ENCODE measurements at regions not wholly inside any gene's neighbourhood (a gene's known extent, or its start where the extent isn't known, plus 50 kb on each side); places are given as distances from the start of the nearest gene placed in this dataset.

DNA sequence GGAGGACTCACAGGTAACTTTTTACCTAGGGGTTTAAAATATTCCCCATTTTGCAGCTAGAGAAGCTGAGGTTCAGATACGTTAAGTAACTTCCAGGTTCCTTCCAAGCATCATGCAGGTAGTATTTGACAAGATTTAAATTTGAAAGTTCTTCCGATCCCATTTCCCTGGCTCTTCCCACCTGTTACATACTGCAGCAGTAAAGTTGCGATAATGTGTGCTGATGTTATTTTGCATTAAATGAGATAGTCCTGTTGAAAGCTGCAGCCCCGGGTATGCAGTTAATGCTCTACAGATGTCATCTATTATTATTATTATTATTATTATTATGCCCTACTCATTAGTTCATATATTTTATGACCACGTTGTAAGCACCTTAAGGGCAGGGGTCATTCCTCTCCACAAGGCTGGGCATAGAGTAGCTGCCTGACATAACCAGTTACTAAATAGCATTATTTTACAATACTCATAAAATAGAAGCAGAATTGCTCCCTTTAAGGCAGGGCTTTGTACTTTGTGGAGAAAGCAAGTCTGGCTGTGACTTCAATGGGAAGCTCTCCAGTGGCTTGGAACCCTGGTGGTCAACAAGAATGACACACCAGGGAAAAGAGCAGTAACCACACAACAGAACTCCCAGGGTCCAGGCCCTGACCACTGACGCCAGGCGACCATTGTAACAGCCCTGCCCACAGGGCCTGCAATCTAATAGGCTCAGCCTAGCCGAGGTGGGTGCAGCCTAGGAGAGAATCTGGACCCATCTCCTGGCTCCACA is 90.8 kb upstream of the CALM2 start:
- H3K27me3 ChIP-seq (ENCODE audit: control insufficient read depth, insufficient read depth, low read length) = no peaks in the 10 kb centered on the region
- POLR2A ChIA-PET = no interaction called here
- no peak overlapping the region for H3K27ac ChIP-seq (ENCODE audit: low read length)
- DNase-seq (ENCODE audit: low read depth, low spot score) (no peak), ATAC-seq (no peak)
- CTCF ChIA-PET = no interaction called here
- no peaks in the 10 kb centered on the region for H3K36me3 ChIP-seq (ENCODE audit: control insufficient read depth, insufficient read depth, low read length)
- H3K9me3 ChIP-seq (ENCODE audit: control insufficient read depth, insufficient read depth, low read depth, low read length) = no peaks in the 10 kb centered on the region
- intact Hi-C loops (cut with micrococcal nuclease; ENCODE audit: unreplicated experiment) = no loop called here
- in situ Hi-C loops (cut with HindIII; ENCODE audit: low pct_unique_long_range_greater_than_20kb, low sequenced_read_pairs) = no loop called here
- H3K4me1 ChIP-seq (ENCODE audit: control insufficient read depth, insufficient read depth, low read length) = peaks cover 26% of the 10 kb centered on the region
- TF ChIP-seq POLR2AphosphoS5 (IDR thresholded peaks at IDR 0.05; ENCODE audit: low read depth, low read length) = no peak
- TF ChIP-seq, protein P1, sequence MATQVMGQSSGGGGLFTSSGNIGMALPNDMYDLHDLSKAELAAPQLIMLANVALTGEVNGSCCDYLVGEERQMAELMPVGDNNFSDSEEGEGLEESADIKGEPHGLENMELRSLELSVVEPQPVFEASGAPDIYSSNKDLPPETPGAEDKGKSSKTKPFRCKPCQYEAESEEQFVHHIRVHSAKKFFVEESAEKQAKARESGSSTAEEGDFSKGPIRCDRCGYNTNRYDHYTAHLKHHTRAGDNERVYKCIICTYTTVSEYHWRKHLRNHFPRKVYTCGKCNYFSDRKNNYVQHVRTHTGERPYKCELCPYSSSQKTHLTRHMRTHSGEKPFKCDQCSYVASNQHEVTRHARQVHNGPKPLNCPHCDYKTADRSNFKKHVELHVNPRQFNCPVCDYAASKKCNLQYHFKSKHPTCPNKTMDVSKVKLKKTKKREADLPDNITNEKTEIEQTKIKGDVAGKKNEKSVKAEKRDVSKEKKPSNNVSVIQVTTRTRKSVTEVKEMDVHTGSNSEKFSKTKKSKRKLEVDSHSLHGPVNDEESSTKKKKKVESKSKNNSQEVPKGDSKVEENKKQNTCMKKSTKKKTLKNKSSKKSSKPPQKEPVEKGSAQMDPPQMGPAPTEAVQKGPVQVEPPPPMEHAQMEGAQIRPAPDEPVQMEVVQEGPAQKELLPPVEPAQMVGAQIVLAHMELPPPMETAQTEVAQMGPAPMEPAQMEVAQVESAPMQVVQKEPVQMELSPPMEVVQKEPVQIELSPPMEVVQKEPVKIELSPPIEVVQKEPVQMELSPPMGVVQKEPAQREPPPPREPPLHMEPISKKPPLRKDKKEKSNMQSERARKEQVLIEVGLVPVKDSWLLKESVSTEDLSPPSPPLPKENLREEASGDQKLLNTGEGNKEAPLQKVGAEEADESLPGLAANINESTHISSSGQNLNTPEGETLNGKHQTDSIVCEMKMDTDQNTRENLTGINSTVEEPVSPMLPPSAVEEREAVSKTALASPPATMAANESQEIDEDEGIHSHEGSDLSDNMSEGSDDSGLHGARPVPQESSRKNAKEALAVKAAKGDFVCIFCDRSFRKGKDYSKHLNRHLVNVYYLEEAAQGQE (IDR thresholded peaks at IDR 0.05; ENCODE audit: insufficient read depth in 1 of 2, low read depth in 2 of 2, low read length in 1 of 2) = no peak
- no peak for TF ChIP-seq TCF7L2 (IDR thresholded peaks at IDR 0.05; ENCODE audit: low read depth, low read length)
- no peak for TF ChIP-seq SIN3A (IDR thresholded peaks at IDR 0.05; ENCODE audit: borderline replicate concordance, insufficient read depth, low read depth, low read length)
- TF ChIP-seq, protein P2, sequence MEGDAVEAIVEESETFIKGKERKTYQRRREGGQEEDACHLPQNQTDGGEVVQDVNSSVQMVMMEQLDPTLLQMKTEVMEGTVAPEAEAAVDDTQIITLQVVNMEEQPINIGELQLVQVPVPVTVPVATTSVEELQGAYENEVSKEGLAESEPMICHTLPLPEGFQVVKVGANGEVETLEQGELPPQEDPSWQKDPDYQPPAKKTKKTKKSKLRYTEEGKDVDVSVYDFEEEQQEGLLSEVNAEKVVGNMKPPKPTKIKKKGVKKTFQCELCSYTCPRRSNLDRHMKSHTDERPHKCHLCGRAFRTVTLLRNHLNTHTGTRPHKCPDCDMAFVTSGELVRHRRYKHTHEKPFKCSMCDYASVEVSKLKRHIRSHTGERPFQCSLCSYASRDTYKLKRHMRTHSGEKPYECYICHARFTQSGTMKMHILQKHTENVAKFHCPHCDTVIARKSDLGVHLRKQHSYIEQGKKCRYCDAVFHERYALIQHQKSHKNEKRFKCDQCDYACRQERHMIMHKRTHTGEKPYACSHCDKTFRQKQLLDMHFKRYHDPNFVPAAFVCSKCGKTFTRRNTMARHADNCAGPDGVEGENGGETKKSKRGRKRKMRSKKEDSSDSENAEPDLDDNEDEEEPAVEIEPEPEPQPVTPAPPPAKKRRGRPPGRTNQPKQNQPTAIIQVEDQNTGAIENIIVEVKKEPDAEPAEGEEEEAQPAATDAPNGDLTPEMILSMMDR (IDR thresholded peaks at IDR 0.05) = no peak
- no TSS peak for BruUV-seq (replicated peaks)
- no peak overlapping the region for H3K4me3 ChIP-seq (ENCODE audit: low read depth in 2 of 2, low read length in 2 of 2)

DNA sequence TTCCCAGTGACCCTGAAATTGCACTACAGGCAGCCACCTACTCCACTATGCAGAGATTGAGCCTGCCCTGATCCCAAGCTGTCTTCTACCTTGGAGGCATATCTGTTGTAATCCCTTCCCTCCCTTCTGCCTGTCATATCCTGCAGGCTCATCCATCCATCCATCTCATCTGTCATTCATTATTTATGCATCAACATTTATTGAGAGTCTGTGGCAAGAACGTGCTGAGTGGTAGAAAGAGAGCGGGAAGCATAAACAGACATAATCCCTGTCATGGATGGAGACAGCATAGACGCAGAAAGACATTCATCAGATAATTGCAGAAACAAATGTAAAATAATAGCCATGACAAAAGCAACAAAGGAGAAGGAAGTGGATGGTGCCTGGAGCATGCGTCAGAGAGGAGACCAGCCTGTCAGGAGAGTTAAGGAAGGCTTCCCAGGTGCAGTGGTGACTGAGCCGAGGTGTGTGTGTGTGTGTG is 89.5 kb upstream of the CALM2 start:
- BruUV-seq (replicated peaks) = no TSS peak
- H3K27me3 ChIP-seq (ENCODE audit: control insufficient read depth, insufficient read depth, low read length) = no peaks in the 10 kb centered on the region
- no peaks in the 10 kb centered on the region for H3K9me3 ChIP-seq (ENCODE audit: control insufficient read depth, insufficient read depth, low read depth, low read length)
- no peaks in the 10 kb centered on the region for H3K36me3 ChIP-seq (ENCODE audit: control insufficient read depth, insufficient read depth, low read length)
- ATAC-seq (no peak), DNase-seq (ENCODE audit: low read depth, low spot score) (no peak)
- ChIA-PET CTCF (no interaction called here), POLR2A (interaction anchor here (0.5 kb wide), 1 partner anchor 300 kb away, joined by 11 read pairs; no protein-coding TSS in a partner anchor)
- intact Hi-C loops (cut with micrococcal nuclease; ENCODE audit: unreplicated experiment) (no loop called here), in situ Hi-C loops (cut with HindIII; ENCODE audit: low pct_unique_long_range_greater_than_20kb, low sequenced_read_pairs) (no loop called here)
- H3K4me1 ChIP-seq (ENCODE audit: control insufficient read depth, insufficient read depth, low read length) = peaks cover 17% of the 10 kb centered on the region; the same call in 1 of the 2 replicates
- TF ChIP-seq, protein P2 (IDR thresholded peaks at IDR 0.05) = no peak
- TF ChIP-seq SIN3A (IDR thresholded peaks at IDR 0.05; ENCODE audit: borderline replicate concordance, insufficient read depth, low read depth, low read length) (no peak), TCF7L2 (IDR thresholded peaks at IDR 0.05; ENCODE audit: low read depth, low read length) (no peak), POLR2AphosphoS5 (IDR thresholded peaks at IDR 0.05; ENCODE audit: low read depth, low read length) (no peak)
- TF ChIP-seq, protein P1 (IDR thresholded peaks at IDR 0.05; ENCODE audit: insufficient read depth in 1 of 2, low read depth in 2 of 2, low read length in 1 of 2) = no peak
- no peak overlapping the region; the same call in 1 of the 2 replicates for H3K27ac ChIP-seq (ENCODE audit: low read length)
- no peak overlapping the region for H3K4me3 ChIP-seq (ENCODE audit: low read depth in 2 of 2, low read length in 2 of 2)

Data from Panc1 (cell line).